Psoas muscle (tissue), 7 donors: ENCODE measurements at regions not wholly inside any gene's neighbourhood (a gene's known extent, or its start where the extent isn't known, plus 50 kb on each side); places are given as distances from the start of the nearest gene placed in this dataset.

ENCODE experiments used
- ATAC-seq, 4 donors: fragments of 200-7000 bp; cut with Tn5 transposase; one replicate each; pipeline ENCODE4 v1.9.1; 2020; ENCODE audit warnings: moderate library complexity in 3 of 4, mild to moderate bottlenecking in 2 of 4
- DNase-seq, 2 donors: peaks; one replicate each; pipeline ENCODE4 v3.0.0-alpha.2; 2020
- H3K27ac ChIP-seq: fragments of 200-600 bp; one replicate; pipeline ENCODE4 v1.8.0; 2022
- H3K27me3 ChIP-seq, 3 donors: fragments of 200-600 bp in 1 of 3; one replicate each; pipeline versions ENCODE4 v1.6.1 to v1.8.0; 2013 to 2022; ENCODE audit warnings: low read length in 2 of 3, mild to moderate bottlenecking in 2 of 3, moderate library complexity in 1 of 3; ENCODE audit not compliant: insufficient read depth in 3 of 3
- H3K36me3 ChIP-seq, 2 donors: fragments of 200-600 bp in 1 of 2; one replicate each; pipeline versions ENCODE4 v1.6.1 to v1.8.0; 2013 to 2022; ENCODE audit warnings: low read depth in 1 of 2, mild to moderate bottlenecking in 1 of 2, moderate library complexity in 1 of 2; ENCODE audit not compliant: insufficient read depth in 1 of 2
- H3K4me1 ChIP-seq: fragments of 200-600 bp; one replicate; pipeline ENCODE4 v1.8.0; 2022
- H3K4me3 ChIP-seq: fragments of 200-600 bp; one replicate; pipeline ENCODE4 v1.8.0; 2022; ENCODE audit warnings: mild to moderate bottlenecking
- H3K9me3 ChIP-seq: fragments of 200-600 bp; one replicate; pipeline ENCODE4 v1.8.0; 2022
- CTCF ChIP-seq: fragments of 200-600 bp; IDR thresholded peaks from one replicate; pipeline ENCODE4 v1.8.0; 2022; ENCODE audit warnings: antibody characterized with exemption
- WGBS, 3 donors: extraction: QIAGEN DNeasy Blood & Tissue Kit; methylation state at CpG; one replicate each; pipeline versions ENCODE4 v1.1.6 to v1.1.7; 2013; 5-methylcytosine and 5-hydroxymethylcytosine counted together
- intact Hi-C, 2 donors: fragments of 100-400 bp; cut with DNase I; formaldehyde crosslinking; loops; one replicate each; pipeline versions ENCODE4 v1.11.0 to v1.14.2; 2022
- donor health status: healthy with polysubstance abuse.
- donor health status: DM: no; HTN: no; CAD: no; lungs with moderate emphysema.
- donor health status: Bipolar disorder and iron deficiency.
- donor health status: healthy.
- donor health status: DM: yes; HTN: yes; CAD: no.
- donor health status: DM: no; HTN: no; CAD: no.
- donor health status: DM: yes; HTN: yes; CAD: no.

GRCh38 chr2:163077241-163077640 lies 238.7 kb upstream of the KCNH7 start:
- ATAC-seq = no peak
- Histone ChIP-seq H3K27ac (no peak overlapping the region), H3K9me3 (no peaks in the 10 kb centered on the region), H3K4me1 (no peaks in the 10 kb centered on the region), H3K36me3 (no peaks in the 10 kb centered on the region), H3K4me3 (no peak overlapping the region), H3K27me3 (no peaks in the 10 kb centered on the region)
- intact Hi-C loops = no loop called here
- TF ChIP-seq CTCF = no peak
- WGBS, 3 donors = 10 to 15% (median 14%) methylated on average over 1 of the region's 1 CpG
- DNase-seq = no peak

- intact Hi-C loops = no loop called here
- H3K9me3 ChIP-seq = no peaks in the 10 kb centered on the region
- H3K27me3 ChIP-seq = no peaks in the 10 kb centered on the region
- no peaks in the 10 kb centered on the region for H3K36me3 ChIP-seq
- DNase-seq (no peak), ATAC-seq (no peak)
- no peak overlapping the region for H3K4me3 ChIP-seq
- no peak overlapping the region for H3K27ac ChIP-seq
- H3K4me1 ChIP-seq = no peaks in the 10 kb centered on the region
- TF ChIP-seq CTCF = no peak
Observed at GRCh38 chr2:163066085-163066484, 227.5 kb upstream of the KCNH7 start.

- H3K9me3 ChIP-seq = no peaks in the 10 kb centered on the region
- TF ChIP-seq CTCF = no peak
- H3K36me3 ChIP-seq = no peaks in the 10 kb centered on the region
- no peak overlapping the region for H3K4me3 ChIP-seq
- H3K4me1 ChIP-seq = no peaks in the 10 kb centered on the region
- WGBS, 3 donors = 68 to 71% (median 70%) methylated on average over 3 of the region's 3 CpGs
- no peak for DNase-seq
- H3K27me3 ChIP-seq = no peaks in the 10 kb centered on the region
- intact Hi-C loops = no loop called here
- H3K27ac ChIP-seq = no peak overlapping the region
- ATAC-seq = no peak
Observed at GRCh38 chr2:163062524-163062923, 224.0 kb upstream of the KCNH7 start.

GRCh38 chr2:163046615-163047014 lies 208.0 kb upstream of the KCNH7 start:
- H3K36me3 ChIP-seq = no peaks in the 10 kb centered on the region
- no peaks in the 10 kb centered on the region for H3K27me3 ChIP-seq
- H3K27ac ChIP-seq = no peak overlapping the region
- intact Hi-C loops = no loop called here
- H3K9me3 ChIP-seq = no peaks in the 10 kb centered on the region
- 75 to 78% (median 77%) methylated on average over 2 of the region's 2 CpGs for WGBS, 3 donors
- ATAC-seq = no peak
- TF ChIP-seq CTCF = no peak
- H3K4me3 ChIP-seq = no peak overlapping the region
- no peaks in the 10 kb centered on the region for H3K4me1 ChIP-seq
- no peak for DNase-seq

GRCh38 chr2:163045830-163046229 lies 207.3 kb upstream of the KCNH7 start:
- Histone ChIP-seq H3K36me3 (no peaks in the 10 kb centered on the region), H3K27ac (no peak overlapping the region), H3K4me3 (no peak overlapping the region), H3K9me3 (no peaks in the 10 kb centered on the region), H3K4me1 (no peaks in the 10 kb centered on the region), H3K27me3 (no peaks in the 10 kb centered on the region)
- no peak for TF ChIP-seq CTCF
- intact Hi-C loops = no loop called here
- no peak for DNase-seq
- no peak for ATAC-seq
- WGBS, 3 donors = 40 to 48% (median 41%) methylated on average over 2 of the region's 2 CpGs
